ENCODE measurements at regions not wholly inside any gene's neighbourhood (a gene's known extent, or its start where the extent isn't known, plus 50 kb on each side); places are given as distances from the start of the nearest gene placed in this dataset.

- DNase-seq (ENCODE audit: low read depth, low spot score) = no peak
These were observed 113.5 kb upstream of the C10orf90 start for GRCh38 chr10:126783806-126784557.

GRCh38 chr10:126787201-126787600, 116.7 kb upstream of the C10orf90 start:
- no peak for DNase-seq (ENCODE audit: low read depth, low spot score)

GRCh38 chr10:126795318-126795717, 109.9 kb upstream of the DOCK1 start:
- no peak for DNase-seq (ENCODE audit: low read depth, low spot score)

- DNase-seq (ENCODE audit: low read depth, low spot score) = no peak
These were observed 106.6 kb upstream of the DOCK1 start for GRCh38 chr10:126798649-126799048.

- no peak for DNase-seq (ENCODE audit: low read depth, low spot score)
These were observed 101.8 kb upstream of the DOCK1 start for GRCh38 chr10:126803394-126803793.

GRCh38 chr10:126804396-126804795, 100.8 kb upstream of the DOCK1 start:
- DNase-seq (ENCODE audit: low read depth, low spot score) = no peak

- no peak for DNase-seq (ENCODE audit: low read depth, low spot score)
These were observed 98.7 kb upstream of the DOCK1 start for GRCh38 chr10:126806498-126806897.

- DNase-seq (ENCODE audit: low read depth, low spot score) = no peak
These were observed 98.1 kb upstream of the DOCK1 start for GRCh38 chr10:126806991-126807702.

GRCh38 chr10:126808103-126808502, 97.1 kb upstream of the DOCK1 start:
- DNase-seq (ENCODE audit: low read depth, low spot score) = no peak

- DNase-seq (ENCODE audit: low read depth, low spot score) = no peak
These were observed 91.8 kb upstream of the DOCK1 start for GRCh38 chr10:126813432-126813831.

- DNase-seq (ENCODE audit: low read depth, low spot score) = no peak
These were observed 71.7 kb upstream of the DOCK1 start for GRCh38 chr10:126833542-126833941.

- no peak for DNase-seq (ENCODE audit: low read depth, low spot score)
These were observed 69.2 kb upstream of the DOCK1 start for GRCh38 chr10:126836009-126836408.

GRCh38 chr10:126838316-126838715, 66.9 kb upstream of the DOCK1 start:
- no peak for DNase-seq (ENCODE audit: low read depth, low spot score)

- no peak for DNase-seq (ENCODE audit: low read depth, low spot score)
These were observed 66.0 kb upstream of the DOCK1 start for GRCh38 chr10:126839094-126839761.

- no peak for DNase-seq (ENCODE audit: low read depth, low spot score)
These were observed 64.6 kb upstream of the DOCK1 start for GRCh38 chr10:126840576-126841135.

GRCh38 chr10:126841341-126841895, 63.8 kb upstream of the DOCK1 start:
- no peak for DNase-seq (ENCODE audit: low read depth, low spot score)

GRCh38 chr10:126842356-126842755, 62.9 kb upstream of the DOCK1 start:
- DNase-seq (ENCODE audit: low read depth, low spot score) = no peak

GRCh38 chr10:126842836-126843235, 62.4 kb upstream of the DOCK1 start:
- no peak for DNase-seq (ENCODE audit: low read depth, low spot score)

GRCh38 chr10:126843299-126843934, 61.8 kb upstream of the DOCK1 start:
- no peak for DNase-seq (ENCODE audit: low read depth, low spot score)

GRCh38 chr10:126844406-126844805, 60.8 kb upstream of the DOCK1 start:
- no peak for DNase-seq (ENCODE audit: low read depth, low spot score)

- DNase-seq (ENCODE audit: low read depth, low spot score) = no peak
These were observed 58.8 kb upstream of the DOCK1 start for GRCh38 chr10:126846469-126846868.

Measured in pulmonary artery endothelial cell (primary cell).